OCI-LY3 (cell line): ENCODE measurements at regions not wholly inside any gene's neighbourhood (a gene's known extent, or its start where the extent isn't known, plus 50 kb on each side); places are given as distances from the start of the nearest gene placed in this dataset.
"Not testable (repeated sequence)": the region's sequence is repeated elsewhere in the genome, so short reads cannot be mapped to it uniquely, and the experiment has no call there.

Experiments used
- H2AFZ ChIP-seq: fragments of 200-600, 300-600 bp; shearing (Covaris generic); 2 replicates; pipeline ENCODE4 v1.6.0; 2014; ENCODE audit warnings: antibody characterized with exemption, low read depth, low read length
- H3K27ac ChIP-seq: fragments of 200-600, 300-600 bp; sonication (generic); 2 replicates; pipeline ENCODE4 v1.5.1; 2014; ENCODE audit warnings: mild to moderate bottlenecking, low read length, moderate library complexity, mixed read lengths
- H3K27me3 ChIP-seq: fragments of 200-600, 300-600 bp; sonication (generic); 2 replicates; pipeline ENCODE4 v1.6.1; 2014; ENCODE audit warnings: low read depth, low read length, mixed read lengths
- H3K36me3 ChIP-seq: fragments of 200-600, 300-600 bp; sonication (generic); replicated peaks from 2 replicates; pipeline ENCODE3; 2014; ENCODE audit warnings: low read depth, low read length, mixed read lengths
- H3K4me1 ChIP-seq: fragments of 300-600, 200-600 bp; sonication (generic); 2 replicates; pipeline ENCODE4 v1.6.1; 2014; ENCODE audit warnings: low read length, mixed read lengths
- H3K4me2 ChIP-seq: fragments of 200-600, 300-600 bp; sonication (generic); 2 replicates; pipeline ENCODE4 v1.6.1; 2014; ENCODE audit warnings: low read length, mixed read lengths
- H3K4me3 ChIP-seq: fragments of 300-600, 200-600 bp; sonication (generic); 2 replicates; pipeline ENCODE4 v1.5.1; 2014; ENCODE audit warnings: antibody characterized with exemption, mild to moderate bottlenecking, low read length, moderate library complexity
- H3K79me2 ChIP-seq: fragments of 300-600, 200-600 bp; shearing (Covaris generic); 2 replicates; pipeline ENCODE4 v1.6.1; 2014; ENCODE audit warnings: mild to moderate bottlenecking, low read length, mixed read lengths
- H3K9ac ChIP-seq: fragments of 300-600, 200-600 bp; shearing (Covaris generic); 2 replicates; pipeline ENCODE4 v1.6.0; 2014; ENCODE audit warnings: mild to moderate bottlenecking, low read length, moderate library complexity
- H3K9me3 ChIP-seq: fragments of 200-600, 300-600 bp; shearing (Covaris generic); 2 replicates; pipeline ENCODE4 v1.6.1; 2014; ENCODE audit warnings: low read length, mixed read lengths; ENCODE audit not compliant: insufficient read depth
- H4K20me1 ChIP-seq: fragments of 200-600, 300-600 bp; sonication (generic); 2 replicates; pipeline ENCODE4 v1.6.1; 2016; ENCODE audit warnings: low read length, mixed read lengths; ENCODE audit not compliant: insufficient read depth
- EZH2phosphoT487 ChIP-seq: fragments of 200-600 bp; shearing (Covaris generic); IDR thresholded peaks from 2 replicates; pipeline ENCODE4 v1.6.1; 2018; ENCODE audit warnings: antibody characterized with exemption, mixed run types, low read depth
- TF ChIP-seq, protein P1 (sequence below): fragments of 200-600, 300-600 bp; sonication (generic); IDR thresholded peaks from 2 replicates; pipeline ENCODE4 v1.5.1; 2014; ENCODE audit warnings: antibody characterized with exemption, low read length, low read depth

DNA sequence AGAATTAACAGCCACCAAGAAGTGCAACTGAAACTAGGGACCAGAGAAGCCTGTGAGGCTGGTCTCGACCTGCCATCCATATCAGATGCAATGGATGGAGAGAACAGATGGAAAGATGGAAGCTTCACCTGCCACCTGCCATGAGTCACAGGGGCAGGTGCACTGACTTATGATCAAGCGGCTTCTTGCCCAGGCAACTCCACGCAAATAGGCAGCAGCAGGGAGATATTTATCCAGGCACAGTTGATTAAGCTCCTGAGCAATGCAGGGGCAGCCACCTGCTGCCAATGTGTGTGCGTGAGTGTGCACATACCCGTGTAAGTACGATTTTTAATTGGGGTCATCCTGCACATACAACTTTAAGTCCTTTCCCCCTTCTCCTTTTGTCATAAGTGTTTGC is 174.2 kb downstream of the PTPRU start:
- no peaks in the 10 kb centered on the region for H3K79me2 ChIP-seq
- TF ChIP-seq EZH2phosphoT487 = no peak
- TF ChIP-seq, protein P1, sequence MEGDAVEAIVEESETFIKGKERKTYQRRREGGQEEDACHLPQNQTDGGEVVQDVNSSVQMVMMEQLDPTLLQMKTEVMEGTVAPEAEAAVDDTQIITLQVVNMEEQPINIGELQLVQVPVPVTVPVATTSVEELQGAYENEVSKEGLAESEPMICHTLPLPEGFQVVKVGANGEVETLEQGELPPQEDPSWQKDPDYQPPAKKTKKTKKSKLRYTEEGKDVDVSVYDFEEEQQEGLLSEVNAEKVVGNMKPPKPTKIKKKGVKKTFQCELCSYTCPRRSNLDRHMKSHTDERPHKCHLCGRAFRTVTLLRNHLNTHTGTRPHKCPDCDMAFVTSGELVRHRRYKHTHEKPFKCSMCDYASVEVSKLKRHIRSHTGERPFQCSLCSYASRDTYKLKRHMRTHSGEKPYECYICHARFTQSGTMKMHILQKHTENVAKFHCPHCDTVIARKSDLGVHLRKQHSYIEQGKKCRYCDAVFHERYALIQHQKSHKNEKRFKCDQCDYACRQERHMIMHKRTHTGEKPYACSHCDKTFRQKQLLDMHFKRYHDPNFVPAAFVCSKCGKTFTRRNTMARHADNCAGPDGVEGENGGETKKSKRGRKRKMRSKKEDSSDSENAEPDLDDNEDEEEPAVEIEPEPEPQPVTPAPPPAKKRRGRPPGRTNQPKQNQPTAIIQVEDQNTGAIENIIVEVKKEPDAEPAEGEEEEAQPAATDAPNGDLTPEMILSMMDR = no peak

DNA sequence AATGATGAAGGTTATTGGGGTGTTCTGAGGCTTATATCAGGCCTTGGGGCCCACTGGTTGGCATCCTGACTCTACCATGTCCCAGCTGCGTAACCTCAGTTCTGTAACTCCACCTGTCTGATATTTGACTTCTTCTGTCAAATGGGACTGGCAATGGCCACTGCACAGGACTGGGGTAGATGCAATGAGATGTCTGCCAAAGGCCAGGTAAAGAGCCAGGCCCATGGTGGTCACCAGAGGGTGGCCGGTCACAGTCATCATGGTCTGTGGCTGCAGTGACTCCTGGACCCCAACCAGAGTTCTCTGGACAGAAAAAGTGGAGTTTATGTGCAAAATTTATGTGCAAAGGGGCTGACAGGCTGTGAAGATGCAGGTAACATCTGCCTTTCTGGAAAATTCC is 173.3 kb downstream of the PTPRU start:
- Histone ChIP-seq H3K27ac (no peak overlapping the region), H3K79me2 (no peaks in the 10 kb centered on the region), H3K27me3 (no peaks in the 10 kb centered on the region), H3K4me3 (no peak overlapping the region), H3K36me3 (no peaks in the 10 kb centered on the region), H3K9me3 (no peaks in the 10 kb centered on the region), H3K4me2 (no peak overlapping the region), H3K9ac (no peak overlapping the region), H4K20me1 (no peaks in the 10 kb centered on the region), H2AFZ (no peak overlapping the region), H3K4me1 (no peaks in the 10 kb centered on the region)
- TF ChIP-seq, protein P1 = no peak
- TF ChIP-seq EZH2phosphoT487 = no peak

More for the DNA sequence above, 174.2 kb downstream of the PTPRU start:
- Histone ChIP-seq H3K27ac (no peak overlapping the region), H3K4me3 (no peak overlapping the region), H3K36me3 (no peaks in the 10 kb centered on the region), H3K27me3 (no peaks in the 10 kb centered on the region), H3K4me1 (no peaks in the 10 kb centered on the region), H2AFZ (no peak overlapping the region), H3K9me3 (no peaks in the 10 kb centered on the region), H3K4me2 (no peak overlapping the region), H4K20me1 (no peaks in the 10 kb centered on the region), H3K9ac (no peak overlapping the region)

DNA sequence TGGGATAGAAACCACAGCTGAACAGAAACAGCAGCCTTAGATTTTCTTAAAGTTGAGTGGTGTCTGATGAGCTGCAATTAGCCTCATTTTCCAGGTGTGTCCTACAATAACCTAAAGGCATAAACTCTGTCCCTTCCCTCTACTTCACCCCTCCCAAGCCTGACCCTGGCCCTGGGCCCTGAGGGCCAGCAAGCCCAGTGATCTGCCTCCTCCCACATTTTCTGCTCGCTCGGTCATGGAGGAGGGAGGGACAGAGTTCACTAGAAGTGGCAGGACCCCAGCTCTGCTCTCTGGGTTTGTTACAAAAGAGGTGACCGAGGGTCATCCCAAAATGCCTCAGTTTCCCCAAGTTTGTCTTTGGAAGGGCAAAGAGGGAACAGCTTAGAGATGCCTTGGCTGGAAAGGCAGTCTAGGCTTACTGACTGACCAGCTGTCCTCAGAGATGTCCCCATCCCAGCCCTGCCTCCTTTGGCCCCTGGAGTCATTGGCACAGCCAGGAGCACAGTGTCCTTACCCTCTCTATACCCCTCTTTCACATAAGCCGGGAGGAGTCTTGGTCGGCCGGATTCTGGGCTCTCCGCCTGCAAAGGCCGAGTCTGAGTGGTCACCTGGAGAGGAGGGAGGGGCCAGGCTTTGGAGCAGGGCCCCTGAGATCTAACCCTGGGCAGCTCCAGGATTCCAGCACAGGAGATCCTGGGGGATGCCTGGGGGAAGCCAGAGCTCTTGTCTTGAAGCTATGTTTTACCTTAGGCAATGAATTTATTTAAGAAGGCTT is 172.7 kb downstream of the PTPRU start:
- TF ChIP-seq, protein P1 = no peak
- no peak for TF ChIP-seq EZH2phosphoT487
- Histone ChIP-seq H3K27me3 (no peaks in the 10 kb centered on the region), H2AFZ (no peak overlapping the region), H3K4me2 (no peak overlapping the region), H3K4me3 (no peak overlapping the region), H3K9me3 (no peaks in the 10 kb centered on the region), H4K20me1 (no peaks in the 10 kb centered on the region), H3K79me2 (no peaks in the 10 kb centered on the region), H3K27ac (no peak overlapping the region), H3K9ac (no peak overlapping the region), H3K4me1 (no peaks in the 10 kb centered on the region), H3K36me3 (no peaks in the 10 kb centered on the region)

DNA sequence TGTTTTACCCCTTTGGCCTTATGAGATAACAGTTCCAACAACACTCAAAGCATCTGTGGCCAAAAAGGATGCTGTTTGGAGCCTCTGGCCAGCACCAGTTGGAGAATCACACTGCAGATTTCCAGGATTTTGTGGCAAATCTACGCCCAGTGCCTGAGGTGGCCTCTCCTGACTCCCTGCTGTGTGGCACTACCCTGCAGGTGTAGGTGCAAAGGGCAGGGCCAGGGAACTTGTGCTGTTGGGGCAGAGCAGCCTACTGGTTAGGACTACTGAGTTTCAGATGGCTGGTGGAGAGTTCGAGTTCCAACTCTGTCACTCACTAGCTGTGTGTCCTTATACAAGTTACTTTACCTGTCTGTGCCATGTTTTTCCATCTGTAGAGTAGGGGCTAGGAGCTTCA is 170.5 kb downstream of the PTPRU start:
- Histone ChIP-seq H3K9me3 (no peaks in the 10 kb centered on the region), H3K36me3 (no peaks in the 10 kb centered on the region), H3K79me2 (no peaks in the 10 kb centered on the region), H3K9ac (no peak overlapping the region), H3K27me3 (no peaks in the 10 kb centered on the region), H3K4me3 (no peak overlapping the region), H4K20me1 (no peaks in the 10 kb centered on the region), H3K4me1 (no peaks in the 10 kb centered on the region), H2AFZ (no peak overlapping the region), H3K27ac (no peak overlapping the region), H3K4me2 (no peak overlapping the region)
- TF ChIP-seq EZH2phosphoT487 = no peak
- TF ChIP-seq, protein P1 = no peak

DNA sequence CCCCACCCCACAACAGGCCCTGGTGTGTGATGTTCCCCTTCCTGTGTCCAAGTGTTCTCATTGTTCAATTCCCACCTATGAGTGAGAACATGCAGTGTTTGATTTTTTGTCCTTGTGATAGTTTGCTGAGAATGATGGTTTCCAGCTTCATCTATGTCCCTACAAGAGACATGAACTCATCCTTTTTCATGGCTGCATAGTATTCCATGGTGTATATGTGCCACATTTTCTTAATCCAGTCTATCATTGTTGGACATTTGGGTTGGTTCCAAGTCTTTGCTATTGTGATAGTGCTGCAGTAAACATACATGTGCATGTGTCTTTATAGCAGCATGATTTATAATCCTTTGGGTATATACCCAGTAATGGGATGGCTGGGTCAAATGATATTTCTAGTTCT is 163.9 kb downstream of the PTPRU start:
- H3K4me3 ChIP-seq, H3K4me1 ChIP-seq, H3K4me2 ChIP-seq, H3K27me3 ChIP-seq, H3K36me3 ChIP-seq, H3K9me3 ChIP-seq, H3K9ac ChIP-seq, H3K79me2 ChIP-seq, H3K27ac ChIP-seq, H2AFZ ChIP-seq, H4K20me1 ChIP-seq: not testable (repeated sequence)
